Fibroblast of skin of back (primary cell): ENCODE measurements at regions not wholly inside any gene's neighbourhood (a gene's known extent, or its start where the extent isn't known, plus 50 kb on each side); places are given as distances from the start of the nearest gene placed in this dataset.

Source experiments
- DNase-seq: peaks from one replicate; pipeline ENCODE4 v3.0.0-alpha.2; 2013

GRCh38 chr1:59220356-59220755, 76.5 kb upstream of the FGGY start:
- no peak for DNase-seq

GRCh38 chr1:59223198-59223597, 73.7 kb upstream of the FGGY start:
- DNase-seq = no peak

GRCh38 chr1:59223989-59224634, 72.8 kb upstream of the FGGY start:
- DNase-seq = peak; percentile 51

GRCh38 chr1:59225594-59226316, 71.1 kb upstream of the FGGY start:
- no peak for DNase-seq

GRCh38 chr1:59229138-59229537, 67.8 kb upstream of the FGGY start:
- no peak for DNase-seq

- DNase-seq = no peak
These were observed 66.3 kb upstream of the FGGY start for GRCh38 chr1:59230622-59231021.

GRCh38 chr1:59232216-59232615, 64.7 kb upstream of the FGGY start:
- DNase-seq = peak; percentile 59

GRCh38 chr1:59233444-59233843, 63.5 kb upstream of the FGGY start:
- DNase-seq = no peak

- no peak for DNase-seq
These were observed 60.0 kb upstream of the FGGY start for GRCh38 chr1:59236721-59237545.

GRCh38 chr1:59237900-59238299, 59.0 kb upstream of the FGGY start:
- no peak for DNase-seq

GRCh38 chr1:59238333-59238934, 58.5 kb upstream of the FGGY start:
- DNase-seq = no peak

GRCh38 chr1:59238993-59239392, 57.9 kb upstream of the FGGY start:
- DNase-seq = no peak

- DNase-seq = no peak
These were observed 55.0 kb upstream of the FGGY start for GRCh38 chr1:59241909-59242308.

- no peak for DNase-seq
These were observed 54.5 kb upstream of the FGGY start for GRCh38 chr1:59242370-59242769.

GRCh38 chr1:59243550-59243949, 53.3 kb upstream of the FGGY start:
- no peak for DNase-seq

- DNase-seq = no peak
These were observed 52.9 kb upstream of the FGGY start for GRCh38 chr1:59243978-59244377.

- DNase-seq = no peak
These were observed 52.0 kb upstream of the FGGY start for GRCh38 chr1:59244891-59245290.
